ENCODE measurements at regions not wholly inside any gene's neighbourhood (a gene's known extent, or its start where the extent isn't known, plus 50 kb on each side); places are given as distances from the start of the nearest gene placed in this dataset.

GRCh38 chr3:28746990-28747389 is 398.4 kb upstream of the AZI2 start:
- no TSS peak for BruUV-seq (replicated peaks)
- H3K79me2 ChIP-seq (ENCODE audit: insufficient read depth, low read depth, low read length): no peaks in the 10 kb centered on the region
- no peak overlapping the region for H2AFZ ChIP-seq (ENCODE audit: low read length)
- no peak overlapping the region for H3K4me3 ChIP-seq (ENCODE audit: low read depth, low read length, poor library complexity, severe bottlenecking)
- H3K4me2 ChIP-seq (ENCODE audit: low read length): no peak overlapping the region
- DNase-seq (ENCODE audit: low spot score): no peak
- intact Hi-C loops (cut with micrococcal nuclease; ENCODE audit: unreplicated experiment): no loop called here
- no peaks in the 10 kb centered on the region for H3K36me3 ChIP-seq (ENCODE audit: insufficient read depth, low read length)
- no peak overlapping the region for H3K27ac ChIP-seq (ENCODE audit: low read depth, low read length, poor library complexity, severe bottlenecking)
- no peak for TF ChIP-seq EZH2phosphoT487 (IDR thresholded peaks at IDR 0.05; ENCODE audit: borderline replicate concordance, low read depth, low read length)
- TF ChIP-seq CTCF (conservative IDR thresholded peaks at IDR 0.05; ENCODE audit: low read length): no peak
- H4K20me1 ChIP-seq (ENCODE audit: insufficient read depth, low read length): no peaks in the 10 kb centered on the region
- no peaks in the 10 kb centered on the region for H3K9me2 ChIP-seq (ENCODE audit: insufficient read depth, low read length)
- H3K9me3 ChIP-seq (ENCODE audit: low read length): no peaks in the 10 kb centered on the region
- ChIA-PET CTCF (ENCODE audit: unreplicated experiment) (no interaction called here), POLR2A (no interaction called here)
- H3K4me1 ChIP-seq (ENCODE audit: insufficient read depth, low read length, poor library complexity, severe bottlenecking): no peaks in the 10 kb centered on the region

GRCh38 chr3:28751864-28752263 is 403.2 kb upstream of the AZI2 start:
- DNase-seq (ENCODE audit: low spot score): no peak
- Histone ChIP-seq H2AFZ (ENCODE audit: low read length) (no peak overlapping the region), H3K9me3 (ENCODE audit: low read length) (no peaks in the 10 kb centered on the region), H3K79me2 (ENCODE audit: insufficient read depth, low read depth, low read length) (no peaks in the 10 kb centered on the region), H3K4me2 (ENCODE audit: low read length) (no peak overlapping the region), H3K4me1 (ENCODE audit: insufficient read depth, low read length, poor library complexity, severe bottlenecking) (no peaks in the 10 kb centered on the region), H3K36me3 (ENCODE audit: insufficient read depth, low read length) (no peaks in the 10 kb centered on the region), H3K27ac (ENCODE audit: low read depth, low read length, poor library complexity, severe bottlenecking) (no peak overlapping the region), H3K9me2 (ENCODE audit: insufficient read depth, low read length) (no peaks in the 10 kb centered on the region), H4K20me1 (ENCODE audit: insufficient read depth, low read length) (no peaks in the 10 kb centered on the region), H3K4me3 (ENCODE audit: low read depth, low read length, poor library complexity, severe bottlenecking) (no peak overlapping the region)
- intact Hi-C loops (cut with micrococcal nuclease; ENCODE audit: unreplicated experiment): no loop called here
- POLR2A ChIA-PET: interaction anchor here (0.5 to 0.9 kb wide), 3 partner anchors 52 to 1066 kb away, joined by 3 to 4 read pairs (median 3); no protein-coding TSS in a partner anchor
- no TSS peak for BruUV-seq (replicated peaks)
- TF ChIP-seq CTCF (conservative IDR thresholded peaks at IDR 0.05; ENCODE audit: low read length) (no peak), EZH2phosphoT487 (IDR thresholded peaks at IDR 0.05; ENCODE audit: borderline replicate concordance, low read depth, low read length) (no peak)
- CTCF ChIA-PET (ENCODE audit: unreplicated experiment): no interaction called here

GRCh38 chr3:28752290-28752689 is 403.7 kb upstream of the AZI2 start:
- no peak overlapping the region for H3K4me3 ChIP-seq (ENCODE audit: low read depth, low read length, poor library complexity, severe bottlenecking)
- BruUV-seq (replicated peaks): no TSS peak
- DNase-seq (ENCODE audit: low spot score): no peak
- no peak overlapping the region for H3K27ac ChIP-seq (ENCODE audit: low read depth, low read length, poor library complexity, severe bottlenecking)
- H3K4me1 ChIP-seq (ENCODE audit: insufficient read depth, low read length, poor library complexity, severe bottlenecking): no peaks in the 10 kb centered on the region
- no peaks in the 10 kb centered on the region for H3K79me2 ChIP-seq (ENCODE audit: insufficient read depth, low read depth, low read length)
- ChIA-PET CTCF (ENCODE audit: unreplicated experiment) (no interaction called here), POLR2A (interaction anchor here (0.9 kb wide), 1 partner anchor 52 kb away, joined by 3 read pairs; no protein-coding TSS in a partner anchor)
- H4K20me1 ChIP-seq (ENCODE audit: insufficient read depth, low read length): no peaks in the 10 kb centered on the region
- no peak for TF ChIP-seq CTCF (conservative IDR thresholded peaks at IDR 0.05; ENCODE audit: low read length)
- no peak for TF ChIP-seq EZH2phosphoT487 (IDR thresholded peaks at IDR 0.05; ENCODE audit: borderline replicate concordance, low read depth, low read length)
- intact Hi-C loops (cut with micrococcal nuclease; ENCODE audit: unreplicated experiment): no loop called here
- no peaks in the 10 kb centered on the region for H3K36me3 ChIP-seq (ENCODE audit: insufficient read depth, low read length)
- no peak overlapping the region for H3K4me2 ChIP-seq (ENCODE audit: low read length)
- H2AFZ ChIP-seq (ENCODE audit: low read length): no peak overlapping the region
- H3K9me2 ChIP-seq (ENCODE audit: insufficient read depth, low read length): no peaks in the 10 kb centered on the region
- no peaks in the 10 kb centered on the region for H3K9me3 ChIP-seq (ENCODE audit: low read length)

Data from OCI-LY7 (cell line).